DOHH2 (cell line): ENCODE measurements at regions not wholly inside any gene's neighbourhood (a gene's known extent, or its start where the extent isn't known, plus 50 kb on each side); places are given as distances from the start of the nearest gene placed in this dataset.
"Not testable (repeated sequence)": the region's sequence is repeated elsewhere in the genome, so short reads cannot be mapped to it uniquely, and the experiment has no call there.

Experiments used
- H3F3A ChIP-seq: fragments of 200-600 bp; sonication (generic), shearing (Covaris generic); 2 replicates; pipeline ENCODE4 v1.6.0; 2016; ENCODE audit warnings: antibody characterized with exemption, mild to moderate bottlenecking; ENCODE audit not compliant: control insufficient read depth, insufficient read depth
- H3K27ac ChIP-seq: fragments of 200-600 bp; sonication (generic); 2 replicates; pipeline ENCODE4 v1.5.1; 2014; ENCODE audit warnings: low read depth, mild to moderate bottlenecking, low read length, moderate library complexity
- H3K27me3 ChIP-seq: fragments of 200-600 bp; sonication (generic); 2 replicates; pipeline ENCODE4 v1.6.1; 2014; ENCODE audit warnings: mild to moderate bottlenecking, low read length, mixed read lengths; ENCODE audit not compliant: control insufficient read depth
- H3K36me3 ChIP-seq: fragments of 200-600 bp; sonication (generic); 2 replicates; pipeline ENCODE4 v1.6.1; 2014; ENCODE audit warnings: mild to moderate bottlenecking, low read length, moderate library complexity, mixed read lengths; ENCODE audit not compliant: control insufficient read depth
- H3K4me1 ChIP-seq: fragments of 200-600 bp; sonication (generic); 2 replicates; pipeline ENCODE4 v1.6.1; 2014; ENCODE audit warnings: mild to moderate bottlenecking, low read length, mixed read lengths; ENCODE audit not compliant: control insufficient read depth
- H3K4me2 ChIP-seq: fragments of 200-600 bp; sonication (generic); 2 replicates; pipeline ENCODE4 v1.6.0; 2014; ENCODE audit warnings: mild to moderate bottlenecking, low read length, moderate library complexity
- H3K4me3 ChIP-seq: fragments of 200-600 bp; sonication (generic); 2 replicates; pipeline ENCODE4 v1.5.1; 2014; ENCODE audit warnings: mild to moderate bottlenecking, low read length, mixed read lengths
- H3K79me2 ChIP-seq: fragments of 200-600 bp; sonication (generic); 2 replicates; pipeline ENCODE4 v1.6.1; 2014; ENCODE audit warnings: mild to moderate bottlenecking, low read length, mixed read lengths; ENCODE audit not compliant: control insufficient read depth
- H3K9me2 ChIP-seq: fragments of 200-600 bp; sonication (generic); replicated peaks from 2 replicates; pipeline ENCODE4 v1.6.1; 2014; ENCODE audit warnings: mild to moderate bottlenecking, low read length, mixed read lengths; ENCODE audit not compliant: control insufficient read depth
- H3K9me3 ChIP-seq: fragments of 200-600 bp; sonication (generic); 2 replicates; pipeline ENCODE4 v1.6.1; 2014; ENCODE audit warnings: antibody characterized with exemption, low read length, mixed read lengths; ENCODE audit not compliant: control insufficient read depth, insufficient read depth
- H4K20me1 ChIP-seq: fragments of 200-600 bp; sonication (generic); 2 replicates; pipeline ENCODE4 v1.6.0; 2014; ENCODE audit warnings: low read depth, mild to moderate bottlenecking, antibody characterized with exemption, low read length, moderate library complexity; ENCODE audit not compliant: control insufficient read depth, insufficient read depth
- CTCF ChIP-seq: fragments of 200-600 bp; sonication (generic); IDR thresholded peaks from one replicate; pipeline ENCODE4 v1.5.1; 2014; ENCODE audit warnings: antibody characterized with exemption, mild to moderate bottlenecking, low read depth, low read length; ENCODE audit not compliant: poor library complexity, severe bottlenecking
- EZH2phosphoT487 ChIP-seq: fragments of 200-600 bp; sonication (generic); IDR thresholded peaks from 2 replicates; pipeline ENCODE4 v1.6.1; 2017; ENCODE audit warnings: borderline replicate concordance, mild to moderate bottlenecking, antibody characterized with exemption, low read length, moderate library complexity, mixed read lengths

DNA sequence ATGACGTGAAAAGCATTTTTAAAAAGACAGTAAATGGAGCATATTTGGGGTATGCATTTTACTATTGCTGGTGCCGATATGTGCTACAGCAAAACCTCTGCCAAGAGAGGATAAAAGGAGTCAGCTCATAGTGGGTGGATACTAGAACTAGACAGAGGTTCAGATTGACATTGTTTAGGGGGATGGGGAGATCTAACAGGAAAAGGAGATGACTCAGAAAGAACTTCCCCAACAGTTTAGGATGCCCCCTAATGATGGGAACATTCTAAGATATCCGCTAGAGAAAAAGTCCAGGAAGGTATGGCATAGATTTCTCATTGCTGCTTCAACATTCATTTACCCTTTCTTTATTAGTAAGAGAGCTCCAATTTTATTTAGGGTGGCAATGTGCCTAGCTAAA, 110.5 kb upstream of the CLEC14A start:
- Histone ChIP-seq H3K27ac (no peak overlapping the region), H3K9me3 (no peaks in the 10 kb centered on the region), H3K79me2 (no peaks in the 10 kb centered on the region), H4K20me1 (no peaks in the 10 kb centered on the region), H3K36me3 (no peaks in the 10 kb centered on the region), H3K4me1 (no peaks in the 10 kb centered on the region), H3K4me2 (no peak overlapping the region), H3K4me3 (no peak overlapping the region), H3K9me2 (no peaks in the 10 kb centered on the region), H3F3A (no peaks in the 10 kb centered on the region), H3K27me3 (no peaks in the 10 kb centered on the region)
- TF ChIP-seq CTCF, result no peak
- TF ChIP-seq EZH2phosphoT487, result no peak

- Histone ChIP-seq H3K4me3 (no peak overlapping the region), H3K9me2 (no peaks in the 10 kb centered on the region), H3K27me3 (no peaks in the 10 kb centered on the region), H3K79me2 (no peaks in the 10 kb centered on the region), H3F3A (no peaks in the 10 kb centered on the region), H3K9me3 (no peaks in the 10 kb centered on the region), H3K4me1 (no peaks in the 10 kb centered on the region), H3K4me2 (no peak overlapping the region), H3K36me3 (no peaks in the 10 kb centered on the region), H3K27ac (no peak overlapping the region), H4K20me1 (no peaks in the 10 kb centered on the region)
- TF ChIP-seq CTCF (no peak), EZH2phosphoT487 (no peak)
These were observed 107.3 kb upstream of the CLEC14A start for GRCh38 chr14:38363217-38363616.

DNA sequence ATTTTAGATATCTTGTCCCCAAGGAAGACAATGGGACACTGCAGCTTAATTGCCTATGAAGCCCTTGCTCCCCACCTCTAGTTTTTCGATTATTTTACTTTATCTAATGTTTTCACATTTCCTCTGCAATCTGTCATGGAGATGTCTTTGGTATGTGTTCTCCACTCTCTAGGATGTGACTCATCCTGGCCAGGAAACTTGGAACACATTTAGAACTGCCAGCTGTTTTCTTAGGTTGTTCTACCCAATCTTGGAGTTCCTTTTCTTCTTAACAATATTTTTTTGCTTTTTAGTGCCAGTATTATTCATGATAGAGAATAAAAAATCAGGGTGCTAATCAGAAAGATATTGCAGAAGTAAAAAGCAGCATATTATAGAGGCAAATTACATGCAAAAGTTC, 101.7 kb upstream of the CLEC14A start:
- no peaks in the 10 kb centered on the region for H3K4me1 ChIP-seq
- H3K36me3 ChIP-seq, result no peaks in the 10 kb centered on the region
- TF ChIP-seq EZH2phosphoT487 (no peak), CTCF (no peak)
- H3K4me2 ChIP-seq, result no peak overlapping the region
- H3F3A ChIP-seq, result no peaks in the 10 kb centered on the region
- H3K9me2 ChIP-seq, result no peaks in the 10 kb centered on the region
- H3K4me3 ChIP-seq, result no peak overlapping the region
- H3K9me3 ChIP-seq, result 0 out of 2 replicates have a peak, but pooled peaks cover 3% of the 10 kb centered on the region
- no peaks in the 10 kb centered on the region for H4K20me1 ChIP-seq
- H3K79me2 ChIP-seq, result no peaks in the 10 kb centered on the region
- H3K27ac ChIP-seq, result no peak overlapping the region
- H3K27me3 ChIP-seq, result no peaks in the 10 kb centered on the region

- H3K27ac ChIP-seq, H4K20me1 ChIP-seq, H3K4me1 ChIP-seq: not testable (repeated sequence)
These were observed 99.6 kb upstream of the CLEC14A start for GRCh38 chr14:38355473-38355872.

More at GRCh38 chr14:38355473-38355872, 99.6 kb upstream of the CLEC14A start:
- H3F3A ChIP-seq, H3K4me3 ChIP-seq, H3K36me3 ChIP-seq, H3K9me3 ChIP-seq, H3K9me2 ChIP-seq, H3K79me2 ChIP-seq, H3K4me2 ChIP-seq, H3K27me3 ChIP-seq: not testable (repeated sequence)
